ENCODE measurements at regions not wholly inside any gene's neighbourhood (a gene's known extent, or its start where the extent isn't known, plus 50 kb on each side); places are given as distances from the start of the nearest gene placed in this dataset.

DNA sequence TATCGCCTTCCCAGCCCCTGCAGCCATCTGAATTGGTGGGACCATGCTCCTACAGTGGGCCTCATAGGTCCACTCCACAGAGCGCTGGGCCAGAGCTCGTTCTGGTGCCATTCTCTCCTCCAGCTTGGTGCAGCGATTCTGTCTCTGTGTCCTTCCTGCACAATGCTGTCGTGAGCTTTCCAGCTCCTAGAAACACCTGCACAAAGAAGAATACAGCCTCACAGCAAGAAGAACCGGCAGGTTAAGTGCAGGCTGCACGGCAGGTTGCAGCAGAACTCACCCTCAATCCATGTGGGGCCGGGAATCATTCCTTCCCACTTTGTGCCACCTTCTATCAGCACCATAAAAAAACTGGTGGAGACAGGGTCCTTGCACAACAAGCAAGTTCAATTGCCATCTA lies 101.2 kb upstream of the ENPP6 start:
- TF ChIP-seq, protein P1, sequence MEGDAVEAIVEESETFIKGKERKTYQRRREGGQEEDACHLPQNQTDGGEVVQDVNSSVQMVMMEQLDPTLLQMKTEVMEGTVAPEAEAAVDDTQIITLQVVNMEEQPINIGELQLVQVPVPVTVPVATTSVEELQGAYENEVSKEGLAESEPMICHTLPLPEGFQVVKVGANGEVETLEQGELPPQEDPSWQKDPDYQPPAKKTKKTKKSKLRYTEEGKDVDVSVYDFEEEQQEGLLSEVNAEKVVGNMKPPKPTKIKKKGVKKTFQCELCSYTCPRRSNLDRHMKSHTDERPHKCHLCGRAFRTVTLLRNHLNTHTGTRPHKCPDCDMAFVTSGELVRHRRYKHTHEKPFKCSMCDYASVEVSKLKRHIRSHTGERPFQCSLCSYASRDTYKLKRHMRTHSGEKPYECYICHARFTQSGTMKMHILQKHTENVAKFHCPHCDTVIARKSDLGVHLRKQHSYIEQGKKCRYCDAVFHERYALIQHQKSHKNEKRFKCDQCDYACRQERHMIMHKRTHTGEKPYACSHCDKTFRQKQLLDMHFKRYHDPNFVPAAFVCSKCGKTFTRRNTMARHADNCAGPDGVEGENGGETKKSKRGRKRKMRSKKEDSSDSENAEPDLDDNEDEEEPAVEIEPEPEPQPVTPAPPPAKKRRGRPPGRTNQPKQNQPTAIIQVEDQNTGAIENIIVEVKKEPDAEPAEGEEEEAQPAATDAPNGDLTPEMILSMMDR (IDR thresholded peaks at IDR 0.05; ENCODE audit: low read depth, low read length), result no peak
- TF ChIP-seq EZH2phosphoT487 (IDR thresholded peaks at IDR 0.05; ENCODE audit: low read depth), result no peak
